Stomach (tissue), 8 donors: ENCODE measurements at regions not wholly inside any gene's neighbourhood (a gene's known extent, or its start where the extent isn't known, plus 50 kb on each side); places are given as distances from the start of the nearest gene placed in this dataset.

Source experiments
- DNase-seq, 2 donors: peaks; one replicate each; pipeline versions ENCODE4 v3.0.0 to v3.0.0-alpha.2; 2013 to 2019
- H3K27ac ChIP-seq, 5 donors: fragments of 200-600 bp in 4 of 5; sonication (generic) in 4 of 5; one replicate each; pipeline ENCODE4 v1.5.1; 2013 to 2019; ENCODE audit warnings: mild to moderate bottlenecking in 1 of 5, moderate library complexity in 1 of 5
- H3K27me3 ChIP-seq, 3 donors: fragments of 200-600 bp; sonication (generic); one replicate each; pipeline ENCODE4 v1.5.1; 2017 to 2019; ENCODE audit warnings: mixed run types in 1 of 3
- H3K36me3 ChIP-seq, 4 donors: fragments of 200-600 bp; sonication (generic); 1 replicate in 3 of 4; 2 replicates in 1 of 4; pipeline ENCODE4 v1.5.1; 2016 to 2019
- H3K4me1 ChIP-seq, 4 donors: fragments of 200-600 bp; sonication (generic); one replicate each; pipeline ENCODE4 v1.5.1; 2016 to 2019
- H3K4me3 ChIP-seq, 4 donors: fragments of 200-600 bp; sonication (generic) in 3 of 4; one replicate each; pipeline ENCODE4 v1.5.1; 2016 to 2019; ENCODE audit warnings: mild to moderate bottlenecking in 1 of 4
- H3K9me3 ChIP-seq, 4 donors: fragments of 200-600 bp; sonication (generic); one replicate each; pipeline ENCODE4 v1.5.1; 2016 to 2019
- CTCF ChIP-seq, 7 experiments: fragments of 450-650 bp in 4 of 7; fragments of 200-600 bp in 3 of 7; sonication (generic) in 3 of 7; IDR thresholded peaks; one replicate each; pipeline ENCODE4 v1.5.1; 2016 to 2019; ENCODE audit warnings: antibody characterized with exemption in 7 of 7, control low read depth in 2 of 7, mild to moderate bottlenecking in 1 of 7
- EP300 ChIP-seq: sonication (generic); formaldehyde crosslinking; IDR thresholded peaks from one replicate; pipeline ENCODE4 v1.6.1; 2017; ENCODE audit warnings: antibody characterized with exemption
- POLR2A ChIP-seq, 4 donors: fragments of 450-650 bp; IDR thresholded peaks; one replicate each; pipeline ENCODE4 v1.6.1; 2016; ENCODE audit warnings: antibody characterized with exemption in 4 of 4, control low read depth in 2 of 4, mild to moderate bottlenecking in 1 of 4, moderate library complexity in 1 of 4
- POLR2AphosphoS5 ChIP-seq, 3 donors: sonication (generic); formaldehyde crosslinking; IDR thresholded peaks; one replicate each; pipeline ENCODE4 v1.6.1; 2016; ENCODE audit warnings: antibody characterized with exemption in 3 of 3
- WGBS, 5 donors: extraction: QIAGEN DNeasy Blood & Tissue Kit in 3 of 5; methylation state at CpG; one replicate each; pipeline versions ENCODE4 v1.1.5 to v1.1.7; 2013 to 2018; 5-methylcytosine and 5-hydroxymethylcytosine counted together
- intact Hi-C: fragments of 100-400 bp; cut with DNase I; formaldehyde crosslinking; loops from one replicate; pipeline ENCODE4 v1.15.1; 2023; ENCODE audit warnings: low total_unique reads
- donor health status: healthy with polysubstance abuse.
- donor health status: Bipolar disorder and iron deficiency.
- donor health status: healthy.

GRCh38 chr10:55750458-55750857 is 610.6 kb downstream of the ZWINT start:
- TF ChIP-seq CTCF (IDR thresholded peaks at IDR 0.05) (no peak), POLR2A (IDR thresholded peaks at IDR 0.05) (no peak), EP300 (no peak), POLR2AphosphoS5 (IDR thresholded peaks at IDR 0.05) (no peak)
- no peak for DNase-seq
- intact Hi-C loops = no loop called here
- no peaks in the 10 kb centered on the region for H3K4me1 ChIP-seq
- no peaks in the 10 kb centered on the region for H3K9me3 ChIP-seq
- 83 to 90% (median 89%) methylated on average over 2 of the region's 2 CpGs for WGBS, 5 donors
- H3K27me3 ChIP-seq = no peaks in the 10 kb centered on the region
- no peak overlapping the region for H3K27ac ChIP-seq
- no peak overlapping the region for H3K4me3 ChIP-seq
- no peaks in the 10 kb centered on the region for H3K36me3 ChIP-seq

- no peaks in the 10 kb centered on the region for H3K27me3 ChIP-seq
- 58 to 78% (median 67%) methylated on average over 3 of the region's 3 CpGs for WGBS, 5 donors
- intact Hi-C loops = no loop called here
- no peak for DNase-seq
- H3K27ac ChIP-seq = no peak overlapping the region
- TF ChIP-seq POLR2A (IDR thresholded peaks at IDR 0.05) (no peak), POLR2AphosphoS5 (IDR thresholded peaks at IDR 0.05) (no peak), EP300 (no peak), CTCF (IDR thresholded peaks at IDR 0.05) (no peak)
- H3K36me3 ChIP-seq = no peaks in the 10 kb centered on the region
- H3K9me3 ChIP-seq = no peaks in the 10 kb centered on the region
- no peaks in the 10 kb centered on the region for H3K4me1 ChIP-seq
- no peak overlapping the region for H3K4me3 ChIP-seq
These were observed 613.8 kb downstream of the ZWINT start for GRCh38 chr10:55747244-55747643.

- no peak for TF ChIP-seq POLR2A (IDR thresholded peaks at IDR 0.05)
- TF ChIP-seq CTCF (IDR thresholded peaks at IDR 0.05) = no peak
- TF ChIP-seq EP300 = no peak
- TF ChIP-seq POLR2AphosphoS5 (IDR thresholded peaks at IDR 0.05) = no peak
- DNase-seq = no peak
- intact Hi-C loops = no loop called here
- Histone ChIP-seq H3K4me3 (no peak overlapping the region), H3K27me3 (no peaks in the 10 kb centered on the region), H3K27ac (no peak overlapping the region), H3K36me3 (no peaks in the 10 kb centered on the region), H3K4me1 (no peaks in the 10 kb centered on the region), H3K9me3 (no peaks in the 10 kb centered on the region)
- 19 to 44% (median 29%) methylated on average over 1 of the region's 1 CpG for WGBS, 5 donors
These were observed 615.1 kb downstream of the ZWINT start for GRCh38 chr10:55746002-55746401.

- 62 to 73% (median 67%) methylated on average over 2 of the region's 2 CpGs for WGBS, 5 donors
- H3K4me3 ChIP-seq = no peak overlapping the region
- no peak overlapping the region for H3K27ac ChIP-seq
- no peaks in the 10 kb centered on the region for H3K4me1 ChIP-seq
- intact Hi-C loops = no loop called here
- no peaks in the 10 kb centered on the region for H3K36me3 ChIP-seq
- no peaks in the 10 kb centered on the region for H3K9me3 ChIP-seq
- DNase-seq = no peak
- H3K27me3 ChIP-seq = no peaks in the 10 kb centered on the region
- TF ChIP-seq POLR2A (IDR thresholded peaks at IDR 0.05) (no peak), CTCF (IDR thresholded peaks at IDR 0.05) (no peak), POLR2AphosphoS5 (IDR thresholded peaks at IDR 0.05) (no peak), EP300 (no peak)
These were observed 618.6 kb downstream of the ZWINT start for GRCh38 chr10:55742487-55742886.
